ENCODE measurements at regions not wholly inside any gene's neighbourhood (a gene's known extent, or its start where the extent isn't known, plus 50 kb on each side); places are given as distances from the start of the nearest gene placed in this dataset.
"Not testable (repeated sequence)": the region's sequence is repeated elsewhere in the genome, so short reads cannot be mapped to it uniquely, and the experiment has no call there.

DNA sequence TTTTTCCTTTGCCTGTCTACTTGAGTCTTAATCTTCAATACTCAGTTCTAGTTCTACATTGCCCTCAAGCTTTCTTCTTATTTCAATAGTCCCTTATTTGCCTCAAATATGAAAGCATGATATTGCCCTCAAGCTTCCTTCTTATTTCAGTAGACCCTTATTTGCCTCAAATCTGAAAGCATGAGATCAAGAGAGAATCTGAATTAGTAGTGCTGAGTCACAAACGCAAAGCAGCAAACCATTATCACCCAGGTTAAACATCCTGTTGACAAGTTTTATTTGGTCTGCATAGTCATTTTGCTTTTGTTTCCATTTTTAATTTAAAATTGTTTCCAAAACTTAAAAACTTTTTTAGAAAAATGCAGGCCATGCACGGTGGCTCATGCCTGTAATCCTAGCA is 583.3 kb upstream of the FSHR start:
- no peak overlapping the region for H3K27ac ChIP-seq
- TF ChIP-seq, protein P1, sequence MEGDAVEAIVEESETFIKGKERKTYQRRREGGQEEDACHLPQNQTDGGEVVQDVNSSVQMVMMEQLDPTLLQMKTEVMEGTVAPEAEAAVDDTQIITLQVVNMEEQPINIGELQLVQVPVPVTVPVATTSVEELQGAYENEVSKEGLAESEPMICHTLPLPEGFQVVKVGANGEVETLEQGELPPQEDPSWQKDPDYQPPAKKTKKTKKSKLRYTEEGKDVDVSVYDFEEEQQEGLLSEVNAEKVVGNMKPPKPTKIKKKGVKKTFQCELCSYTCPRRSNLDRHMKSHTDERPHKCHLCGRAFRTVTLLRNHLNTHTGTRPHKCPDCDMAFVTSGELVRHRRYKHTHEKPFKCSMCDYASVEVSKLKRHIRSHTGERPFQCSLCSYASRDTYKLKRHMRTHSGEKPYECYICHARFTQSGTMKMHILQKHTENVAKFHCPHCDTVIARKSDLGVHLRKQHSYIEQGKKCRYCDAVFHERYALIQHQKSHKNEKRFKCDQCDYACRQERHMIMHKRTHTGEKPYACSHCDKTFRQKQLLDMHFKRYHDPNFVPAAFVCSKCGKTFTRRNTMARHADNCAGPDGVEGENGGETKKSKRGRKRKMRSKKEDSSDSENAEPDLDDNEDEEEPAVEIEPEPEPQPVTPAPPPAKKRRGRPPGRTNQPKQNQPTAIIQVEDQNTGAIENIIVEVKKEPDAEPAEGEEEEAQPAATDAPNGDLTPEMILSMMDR (conservative IDR thresholded peaks at IDR 0.05): no peak

DNA sequence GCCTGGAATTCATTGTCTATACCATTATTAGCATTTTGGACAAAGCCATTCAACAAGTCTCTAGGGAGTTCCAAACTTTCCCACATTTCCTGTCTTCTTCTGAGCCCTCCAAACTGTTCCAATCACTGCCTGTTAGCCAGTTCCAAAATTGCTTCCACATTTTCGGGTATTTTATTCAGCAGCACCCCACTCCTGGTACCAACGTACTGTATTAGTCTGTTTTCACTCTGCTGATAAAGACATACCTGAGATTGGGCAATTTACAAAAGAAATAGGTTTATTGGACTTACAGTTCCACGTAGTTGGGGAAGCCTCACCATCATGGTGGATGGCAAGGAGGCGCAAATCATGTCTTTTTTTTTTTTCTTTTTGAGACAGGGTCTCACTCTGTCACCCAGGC is 578.6 kb upstream of the FSHR start:
- H3K27ac ChIP-seq: not testable (repeated sequence)

DNA sequence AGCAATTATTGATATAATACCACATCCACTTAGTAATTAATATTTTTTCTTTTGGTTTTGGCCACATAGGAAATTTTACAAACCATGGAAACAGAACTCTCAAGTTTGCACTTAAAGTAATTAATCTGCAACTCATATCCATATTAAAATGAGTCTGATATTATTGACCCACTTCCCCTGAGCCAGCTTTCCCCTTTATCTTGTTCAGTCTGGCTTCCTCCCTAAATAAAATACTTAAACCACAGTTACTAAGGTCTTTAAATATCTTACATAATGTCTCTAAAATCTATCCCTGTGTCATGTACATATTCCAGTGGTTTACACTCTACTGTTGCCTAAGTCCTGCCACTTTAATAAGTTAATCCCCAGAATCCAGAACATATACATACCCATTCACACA is 564.9 kb upstream of the FSHR start:
- no peak overlapping the region for H3K27ac ChIP-seq
- TF ChIP-seq, protein P1 (conservative IDR thresholded peaks at IDR 0.05): no peak

DNA sequence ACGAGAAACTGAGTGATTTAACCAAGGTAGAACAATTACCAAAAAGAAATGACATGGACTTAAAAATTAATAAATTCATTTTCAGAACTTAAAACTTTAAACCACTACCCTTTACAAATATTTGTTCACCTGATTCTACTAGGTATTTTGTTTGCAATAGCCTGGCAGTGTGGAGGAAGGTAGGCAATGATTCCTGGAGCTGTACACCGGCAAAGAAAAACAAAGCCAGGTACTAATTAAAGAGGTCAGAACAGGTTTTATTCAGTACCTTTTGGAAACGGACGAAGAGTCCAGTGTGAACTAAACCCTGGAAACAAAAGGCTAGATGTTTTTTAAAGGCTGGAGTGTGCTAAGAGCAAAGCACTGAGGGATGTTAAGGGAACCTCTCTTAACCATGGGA is 561.3 kb upstream of the FSHR start:
- TF ChIP-seq, protein P1 (conservative IDR thresholded peaks at IDR 0.05): no peak
- H3K27ac ChIP-seq: peak overlapping the region; percentile 81

DNA sequence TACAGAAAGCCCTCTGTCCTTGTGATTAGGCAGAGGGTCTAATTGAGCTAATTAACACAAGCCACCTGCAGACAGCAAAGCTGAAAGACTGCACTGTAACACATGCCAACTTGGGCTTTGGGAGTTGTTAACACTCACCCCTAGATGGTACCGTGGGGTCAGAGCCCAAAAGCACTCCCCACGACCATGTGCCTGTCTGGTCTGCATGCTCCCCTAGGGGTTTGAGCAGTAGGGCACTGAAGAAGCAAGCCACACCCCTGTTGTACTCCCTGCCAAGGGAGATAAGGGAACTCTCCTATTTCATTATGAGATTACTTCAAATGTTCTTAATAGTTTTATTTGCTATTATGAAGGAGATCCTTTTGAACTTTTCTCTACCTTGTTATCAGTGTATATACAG is 560.1 kb upstream of the FSHR start:
- peak overlapping the region; percentile 81; the same call in 1 of the 2 replicates for H3K27ac ChIP-seq
- TF ChIP-seq, protein P1 (conservative IDR thresholded peaks at IDR 0.05): no peak

DNA sequence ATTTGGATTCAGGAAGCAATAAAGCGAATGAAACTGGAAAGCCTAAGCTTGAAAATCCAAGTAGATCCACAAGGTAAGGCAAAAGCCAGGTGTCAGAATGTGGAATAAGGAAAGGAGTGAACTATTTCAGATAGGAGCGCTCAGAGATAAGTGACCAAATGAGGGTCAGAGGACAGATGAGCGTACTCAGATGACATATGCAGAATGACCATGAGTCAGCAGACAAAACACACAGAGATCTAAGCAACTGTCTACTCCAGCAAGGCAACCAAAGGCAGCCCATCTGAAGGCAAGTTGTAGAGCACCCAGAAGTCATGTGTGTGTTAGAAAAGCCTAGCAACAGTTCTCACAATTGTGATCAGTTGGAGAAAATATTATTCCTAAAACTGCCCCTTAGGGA is 548.4 kb upstream of the FSHR start:
- TF ChIP-seq, protein P1 (conservative IDR thresholded peaks at IDR 0.05): no peak
- no peak overlapping the region for H3K27ac ChIP-seq

DNA sequence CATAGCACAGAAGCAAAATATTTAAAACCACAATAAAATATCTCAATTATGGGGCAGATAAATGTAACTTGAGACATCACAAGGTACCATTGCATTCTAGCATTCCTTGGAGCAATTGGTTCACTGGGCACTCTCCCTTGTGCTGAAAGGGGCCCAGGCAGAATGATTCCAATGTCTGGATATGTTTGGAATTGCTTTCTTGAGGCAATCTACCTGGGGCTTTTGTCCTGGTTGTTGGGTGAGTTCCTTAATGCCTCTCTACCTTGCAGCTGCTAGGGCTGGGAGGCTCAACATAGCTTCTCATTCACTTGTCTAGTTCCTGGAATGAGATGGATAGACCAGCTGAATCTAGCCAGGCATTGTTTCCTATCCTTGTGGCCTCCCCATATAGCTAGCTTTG is 539.6 kb upstream of the FSHR start:
- no peak overlapping the region for H3K27ac ChIP-seq
- TF ChIP-seq, protein P1 (conservative IDR thresholded peaks at IDR 0.05): no peak

DNA sequence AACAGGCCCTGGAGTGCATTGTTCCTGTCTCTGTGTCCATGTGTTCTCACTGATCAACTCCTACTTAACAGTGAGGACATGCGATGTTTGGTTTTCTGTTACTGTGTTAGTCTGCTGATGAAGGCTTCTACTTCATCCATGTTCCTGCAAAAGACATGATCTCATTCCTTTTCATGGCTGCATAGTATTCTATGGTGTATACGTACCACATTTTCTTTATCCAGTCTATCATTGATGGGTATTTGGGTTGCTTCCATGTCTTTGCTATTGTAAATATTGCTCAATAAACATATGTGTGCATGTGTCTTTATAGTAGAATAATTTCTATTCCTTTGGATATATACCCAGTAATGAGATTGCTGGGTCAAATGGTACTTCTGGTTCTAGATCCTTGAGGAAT is 537.7 kb upstream of the FSHR start:
- H3K27ac ChIP-seq: not testable (repeated sequence)

DNA sequence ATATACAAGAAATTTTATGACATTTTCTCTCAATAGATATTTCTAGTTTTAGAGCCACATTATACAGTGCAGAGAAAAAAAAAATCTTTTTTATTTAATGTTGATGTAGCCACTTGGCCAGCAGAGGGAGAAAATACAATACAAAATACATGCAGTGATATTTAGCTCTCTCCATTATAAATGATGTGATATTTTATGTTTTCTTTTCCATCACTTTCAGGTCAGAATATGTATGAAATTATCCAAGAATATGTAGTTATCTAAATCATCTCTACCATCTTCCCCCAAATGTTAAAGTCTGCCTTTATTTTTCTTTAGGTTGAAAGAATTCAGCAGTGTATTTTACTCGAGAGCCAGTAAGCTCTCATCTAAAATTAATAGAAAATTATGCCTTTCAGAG is 533.6 kb upstream of the FSHR start:
- TF ChIP-seq, protein P1 (conservative IDR thresholded peaks at IDR 0.05): peak; percentile 75
- no peak overlapping the region for H3K27ac ChIP-seq
